NCI-H82 (cell line): ENCODE measurements at regions not wholly inside any gene's neighbourhood (a gene's known extent, or its start where the extent isn't known, plus 50 kb on each side); places are given as distances from the start of the nearest gene placed in this dataset.
A peak's percentile ranks its signal among the peaks of the same experiment; 100 is the strongest.

Source experiments
- DNase-seq: peaks from one replicate; lab custom pipeline; 2025; lab: John Stamatoyannopoulos, UW

DNA sequence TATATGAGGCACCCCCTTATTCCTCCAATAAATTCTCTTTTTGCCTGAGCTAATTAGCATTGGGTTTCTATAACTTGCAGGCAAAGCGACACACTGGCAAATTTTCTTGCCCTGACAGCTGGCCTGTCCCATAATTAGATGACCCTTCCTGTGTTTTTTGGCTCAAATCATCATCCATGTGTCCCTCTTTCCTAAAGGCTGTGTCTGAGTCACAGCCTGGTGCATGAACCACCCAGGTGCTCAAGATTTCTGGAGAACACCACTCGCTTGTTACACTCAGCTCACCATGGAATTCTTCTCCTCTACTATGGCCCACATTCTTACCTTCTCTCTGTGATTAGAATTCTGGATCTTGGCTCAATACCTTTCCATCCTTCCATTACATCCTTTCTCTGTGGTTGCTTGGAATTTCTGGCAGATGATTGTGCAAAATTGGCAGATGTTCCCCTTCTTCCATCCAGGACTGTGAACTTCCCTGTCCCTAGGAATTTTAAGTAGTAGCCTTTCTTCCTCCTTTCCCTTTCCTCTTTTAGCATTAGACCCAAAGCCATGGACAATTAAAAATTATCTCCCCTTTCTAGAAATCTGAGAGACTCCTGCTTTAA, 116.0 kb upstream of the ANKRD1 start:
- DNase-seq: no peak

DNA sequence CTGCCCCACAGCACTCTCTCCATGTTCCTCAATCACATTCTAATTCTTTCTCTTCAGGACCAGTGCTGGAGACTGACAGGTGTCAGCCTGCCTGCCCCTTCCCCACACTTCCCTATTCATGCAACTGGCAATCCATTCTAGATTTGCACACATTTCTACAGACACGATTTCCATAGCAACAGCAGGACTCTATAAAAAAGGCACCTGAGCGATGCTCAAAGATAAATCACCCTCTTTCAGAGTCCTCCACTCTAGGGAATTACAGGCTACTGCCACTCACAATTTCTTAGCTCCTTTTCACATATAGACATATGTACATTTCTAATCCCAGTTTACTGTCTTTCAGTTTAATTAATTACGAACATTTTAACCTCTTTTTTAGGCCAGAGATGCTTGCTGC, 118.1 kb upstream of the ANKRD1 start:
- no peak for DNase-seq

DNA sequence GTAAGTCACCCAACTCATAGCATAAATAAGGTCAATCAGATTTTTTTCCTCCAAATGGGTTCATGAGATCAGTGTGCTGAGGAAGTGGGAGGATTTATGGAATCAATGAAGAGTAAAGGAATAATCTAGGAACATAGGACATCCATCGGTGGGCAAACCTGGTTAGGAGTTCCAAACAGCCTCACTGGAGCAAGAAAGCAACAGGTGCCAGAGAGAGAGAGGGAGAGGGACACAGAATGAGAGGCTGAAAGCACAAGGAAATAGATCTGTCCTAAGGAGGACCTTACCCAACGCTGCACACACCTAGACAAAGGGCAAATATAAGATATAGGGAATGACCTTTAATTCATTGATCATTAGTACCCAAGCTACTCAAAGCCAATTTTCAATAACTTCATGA, 119.5 kb upstream of the ANKRD1 start:
- no peak for DNase-seq

DNA sequence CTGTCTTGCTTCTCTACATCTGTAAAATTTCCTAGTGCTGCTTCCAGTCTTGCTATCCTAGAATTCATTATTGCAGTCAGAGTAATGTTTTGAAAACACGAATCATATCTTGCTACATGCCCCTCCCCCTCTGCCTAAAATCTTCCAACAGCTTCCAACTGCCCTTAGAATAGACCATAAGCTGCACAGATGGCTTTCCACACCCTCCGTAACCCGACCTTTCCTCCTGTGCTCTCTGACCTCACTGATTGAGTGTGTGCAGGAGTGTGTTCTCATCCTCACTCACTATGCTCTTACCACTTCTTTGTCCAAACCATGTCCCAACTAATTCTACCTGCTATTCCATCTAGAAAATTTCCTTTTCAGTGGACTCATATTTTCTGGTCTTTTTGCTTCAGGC, 121.2 kb upstream of the ANKRD1 start:
- DNase-seq: peak; percentile 56

DNA sequence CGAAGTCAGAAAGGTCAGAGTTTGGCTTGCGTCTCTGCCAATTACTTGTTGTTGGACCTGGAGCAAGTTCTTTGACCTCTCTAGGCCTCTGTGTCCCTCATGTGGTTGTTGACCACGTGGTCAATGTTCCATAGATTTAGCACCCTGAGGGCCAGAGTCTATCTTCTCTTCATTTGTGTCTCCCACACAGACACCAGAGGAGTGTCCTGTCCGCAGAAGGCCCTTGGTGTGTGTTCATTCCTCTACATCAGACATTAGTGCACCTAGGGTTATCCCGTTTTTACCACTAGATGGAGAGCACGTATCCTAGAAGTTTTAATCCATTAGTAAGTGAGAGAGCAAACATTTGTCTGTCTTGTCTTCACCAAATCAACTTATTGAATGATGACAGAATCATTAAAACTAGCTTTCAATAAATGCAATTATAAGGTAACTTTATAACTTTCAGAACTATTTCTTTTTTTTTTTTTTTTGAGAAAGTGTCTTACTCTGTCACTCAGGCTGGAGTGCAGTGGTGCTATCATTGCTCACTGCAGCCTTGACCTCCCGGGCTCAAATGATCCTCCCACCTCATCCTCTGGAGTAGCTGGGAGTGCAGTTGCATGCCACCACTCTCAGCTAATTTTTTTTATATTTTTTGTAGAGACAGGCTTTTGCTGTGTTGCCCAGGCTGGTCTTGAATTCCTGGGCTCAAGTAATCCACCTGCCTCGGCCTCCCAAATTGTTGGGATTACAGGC, 122.5 kb upstream of the ANKRD1 start:
- DNase-seq: peak; percentile 68

DNA sequence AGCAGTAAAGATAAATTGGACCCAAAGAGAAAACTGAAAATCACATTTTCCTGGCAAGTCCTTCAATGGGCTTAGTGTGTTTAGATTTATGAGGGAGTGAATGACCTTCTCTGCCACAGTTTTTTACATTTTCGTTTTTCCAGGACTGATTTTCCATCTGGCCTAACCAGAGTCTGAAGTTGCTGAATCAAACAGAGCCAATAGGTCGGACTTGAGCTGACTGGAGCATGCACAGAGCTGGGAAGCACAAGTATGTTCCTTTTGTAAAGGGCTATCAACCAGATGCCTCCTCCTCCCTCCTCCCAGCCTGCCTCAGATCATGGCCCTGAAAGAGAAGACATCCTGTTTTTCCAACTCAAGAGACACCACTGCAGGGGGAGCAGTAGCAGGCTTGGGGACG, 126.0 kb upstream of the ANKRD1 start:
- DNase-seq: no peak

DNA sequence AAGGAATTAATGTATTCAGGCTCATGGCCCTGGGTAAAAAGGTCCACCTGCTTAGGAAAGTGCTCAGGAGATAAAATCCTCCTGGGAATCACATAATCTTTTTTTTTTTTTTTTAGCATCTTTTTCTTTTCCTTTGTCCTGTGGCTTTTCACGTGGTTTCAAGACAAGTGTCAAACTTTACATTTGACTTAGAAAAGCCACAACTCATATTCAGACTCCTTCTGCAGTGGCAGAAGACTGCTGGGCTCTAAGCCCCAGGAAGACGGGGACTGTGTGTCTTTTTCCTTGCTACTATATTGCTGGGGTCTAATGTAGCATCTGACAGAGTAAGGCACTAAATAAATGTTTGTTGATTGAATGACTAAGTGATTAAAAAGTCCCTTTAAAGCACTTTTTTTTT, 127.5 kb upstream of the ANKRD1 start:
- no peak for DNase-seq

DNA sequence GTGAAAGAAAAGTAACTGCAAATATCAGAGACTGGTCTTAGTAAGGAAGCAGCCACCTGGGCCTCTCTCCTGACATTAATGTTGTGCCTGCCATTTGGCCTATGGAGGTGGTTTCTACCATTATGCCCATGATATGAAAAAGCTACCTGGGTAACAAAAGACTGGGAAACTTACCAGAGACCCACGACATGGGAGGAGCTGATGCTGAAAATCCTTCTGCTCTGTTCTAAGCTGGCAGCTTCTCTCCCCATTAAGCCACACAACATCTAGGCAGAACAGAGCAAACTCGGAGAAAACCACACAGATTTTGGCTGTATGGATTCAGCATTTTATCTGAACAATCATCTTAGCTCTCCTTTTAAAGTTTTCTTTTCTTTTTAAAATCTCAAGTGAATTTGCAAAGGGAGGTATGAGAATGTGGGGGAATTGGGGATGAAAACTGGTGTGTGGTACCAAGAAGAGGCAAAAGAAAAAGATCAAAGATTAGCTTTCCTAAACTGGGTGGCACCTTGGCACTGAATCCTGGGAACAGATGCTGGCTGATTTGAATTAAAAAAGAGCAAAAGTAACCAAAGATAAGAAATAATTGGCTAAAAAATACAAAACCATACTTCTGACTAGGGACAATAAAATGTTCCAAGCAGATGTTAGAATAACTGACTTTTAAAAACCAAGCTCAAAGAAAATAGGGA, 128.6 kb upstream of the ANKRD1 start:
- no peak for DNase-seq

DNA sequence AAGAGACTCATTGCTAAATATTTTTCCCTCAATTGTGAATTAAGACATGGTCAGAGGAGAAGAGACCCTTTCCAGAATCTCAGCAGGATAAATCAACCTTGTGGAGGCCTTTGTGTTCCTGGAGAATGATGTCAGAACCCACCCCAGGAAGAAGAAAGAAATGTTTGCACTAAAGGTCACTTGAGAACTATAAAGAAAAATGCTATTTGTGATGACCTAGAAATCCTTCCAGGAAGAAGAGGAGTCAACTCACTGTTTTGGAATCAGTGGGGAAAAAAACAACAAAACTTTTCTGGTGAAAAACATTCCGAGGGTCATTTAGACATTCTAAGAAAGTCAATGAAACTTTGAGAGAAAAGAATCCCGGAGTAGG, 129.1 kb upstream of the ANKRD1 start:
- no peak for DNase-seq

DNA sequence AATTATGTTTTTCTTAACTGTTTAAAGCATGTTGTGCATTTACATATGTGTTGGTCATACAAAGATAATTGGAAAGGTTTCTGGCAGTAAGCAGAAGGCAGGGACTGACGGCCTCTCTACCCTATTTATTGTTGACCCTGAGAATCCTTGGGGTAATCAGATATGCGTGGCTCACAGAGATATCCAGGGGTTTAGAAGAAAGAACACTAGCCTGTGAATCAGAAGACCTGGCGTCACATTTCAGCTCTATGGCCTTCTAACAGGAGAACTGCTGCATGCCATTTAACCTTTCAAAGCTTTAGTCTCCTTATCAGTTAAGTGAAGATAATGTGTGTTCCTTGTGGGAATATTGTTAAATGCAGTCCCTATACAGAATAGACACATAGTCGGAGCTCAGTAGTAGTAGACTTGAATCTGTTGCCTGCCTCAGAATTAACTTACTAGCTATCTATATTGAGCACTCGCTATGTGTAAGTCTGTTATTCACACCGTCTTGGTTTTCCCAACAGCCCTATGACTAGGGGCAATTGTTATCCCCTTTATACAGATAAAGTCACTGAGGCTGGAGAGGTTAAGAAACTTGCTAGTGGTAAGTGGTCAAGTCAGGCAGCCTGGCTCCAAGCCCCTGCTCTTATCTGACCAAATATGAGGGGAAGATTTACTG, 129.6 kb upstream of the ANKRD1 start:
- no peak for DNase-seq

DNA sequence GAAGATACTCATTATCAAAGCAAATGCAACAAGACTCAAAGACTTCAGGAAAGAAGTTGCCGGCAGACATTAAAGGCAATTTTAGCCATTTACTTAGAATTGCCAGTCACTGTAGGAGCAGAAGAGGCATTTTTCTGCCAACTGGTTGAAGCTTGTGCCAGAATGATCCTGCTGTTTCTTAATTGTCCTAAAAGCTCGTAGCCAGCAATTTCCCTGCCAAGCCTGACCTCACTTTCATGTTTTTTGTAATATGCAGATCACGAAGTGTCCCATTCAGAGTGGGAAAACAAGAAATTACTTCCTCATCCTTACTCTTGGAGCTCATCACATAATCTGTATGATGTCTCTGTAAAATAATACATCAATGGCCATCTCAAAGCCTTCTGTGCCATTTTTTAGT, 130.9 kb upstream of the ANKRD1 start:
- DNase-seq: no peak

DNA sequence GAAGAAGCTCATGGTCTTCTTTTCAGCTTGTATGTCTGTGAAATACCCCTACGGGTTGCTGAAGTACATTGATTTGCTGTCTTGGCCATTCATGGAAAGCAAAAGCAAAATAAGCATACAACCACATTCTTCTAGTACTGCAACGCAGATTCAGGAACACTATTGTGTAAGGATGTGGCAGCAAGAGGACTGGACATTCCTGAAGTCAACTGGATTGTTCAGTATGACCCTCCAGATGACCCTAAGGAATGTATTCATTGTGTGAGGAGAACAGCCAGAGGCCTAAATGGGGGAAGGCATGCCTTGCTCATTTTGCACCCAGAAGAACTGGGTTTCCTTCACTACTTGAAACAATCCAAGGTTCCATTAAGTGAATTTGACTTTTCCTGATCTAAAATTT, 133.4 kb upstream of the ANKRD1 start:
- DNase-seq: no peak

DNA sequence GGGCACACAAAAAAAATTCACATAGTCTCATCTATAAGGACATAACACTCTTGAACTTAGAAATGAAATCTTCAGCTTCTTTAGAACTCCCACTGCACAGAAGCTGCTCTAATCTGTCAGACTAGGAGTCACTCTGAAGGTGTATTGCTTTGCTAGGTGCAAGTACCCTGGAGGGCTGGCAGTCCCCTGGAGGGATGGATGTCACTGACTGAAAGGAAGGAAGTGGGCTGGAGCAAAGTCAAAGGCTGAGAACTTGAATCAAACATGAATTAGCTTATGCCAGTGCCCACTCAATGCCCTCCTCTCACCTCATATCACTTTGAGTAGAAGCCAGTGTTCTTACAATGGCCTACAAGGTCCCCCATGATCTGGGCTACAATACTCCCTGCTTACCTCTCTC, 140.3 kb upstream of the ANKRD1 start:
- no peak for DNase-seq

DNA sequence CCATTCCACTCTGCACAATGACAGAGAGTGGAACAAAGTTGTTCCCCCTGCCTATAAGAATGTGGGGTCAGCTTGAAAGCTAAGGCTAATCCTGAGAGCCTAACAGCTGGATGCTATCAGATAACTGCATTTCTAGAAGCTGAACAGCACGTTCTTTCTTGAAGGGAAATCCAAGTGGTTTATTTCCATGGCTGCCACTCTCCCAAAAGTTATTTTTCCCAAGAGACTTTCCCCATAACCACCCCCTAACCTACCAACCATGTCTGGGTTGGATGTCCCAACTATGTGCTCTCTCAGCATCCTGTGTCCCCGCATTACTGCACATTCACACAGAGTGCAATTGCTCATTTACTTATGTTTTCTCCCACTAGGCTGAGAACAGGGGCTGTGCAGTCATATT, 140.7 kb upstream of the ANKRD1 start:
- peak; percentile 33 for DNase-seq

DNA sequence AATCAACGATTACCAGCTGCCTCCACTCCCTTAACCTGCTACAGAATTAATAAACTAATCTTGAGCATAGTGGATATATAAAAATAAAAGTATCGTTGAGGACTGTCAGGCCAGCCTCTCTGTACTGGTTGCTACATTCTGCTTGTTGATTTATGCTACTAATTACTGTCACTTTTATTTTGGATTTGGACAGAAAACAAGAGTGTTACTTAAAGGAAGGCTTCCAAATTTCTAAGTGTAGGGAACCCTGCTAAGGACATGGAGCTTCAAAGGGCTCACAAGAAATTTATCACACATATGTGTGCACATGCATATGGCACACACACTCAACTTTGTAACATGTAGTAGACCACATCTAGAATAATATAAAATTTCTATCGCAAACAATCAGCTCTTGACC, 141.2 kb upstream of the ANKRD1 start:
- no peak for DNase-seq

DNA sequence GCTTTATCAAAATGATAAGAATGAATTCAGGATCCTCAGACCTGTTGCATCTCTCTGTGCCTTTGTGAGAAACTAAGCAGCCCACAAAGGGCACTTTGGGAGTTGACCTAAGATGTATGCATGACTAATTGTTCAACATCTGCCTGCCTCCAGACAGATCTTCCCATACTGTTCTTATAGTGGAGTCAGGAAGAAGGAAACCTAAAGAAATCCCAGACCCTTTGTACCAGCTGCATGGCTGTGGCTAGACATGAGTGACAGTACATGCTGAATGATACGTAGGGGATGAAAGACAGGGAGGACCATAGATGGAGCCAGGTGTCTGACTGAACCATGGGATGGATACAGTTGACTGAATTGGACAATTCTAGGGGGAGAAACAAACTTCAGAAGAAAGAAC, 148.7 kb upstream of the PCGF5 start:
- no peak for DNase-seq

DNA sequence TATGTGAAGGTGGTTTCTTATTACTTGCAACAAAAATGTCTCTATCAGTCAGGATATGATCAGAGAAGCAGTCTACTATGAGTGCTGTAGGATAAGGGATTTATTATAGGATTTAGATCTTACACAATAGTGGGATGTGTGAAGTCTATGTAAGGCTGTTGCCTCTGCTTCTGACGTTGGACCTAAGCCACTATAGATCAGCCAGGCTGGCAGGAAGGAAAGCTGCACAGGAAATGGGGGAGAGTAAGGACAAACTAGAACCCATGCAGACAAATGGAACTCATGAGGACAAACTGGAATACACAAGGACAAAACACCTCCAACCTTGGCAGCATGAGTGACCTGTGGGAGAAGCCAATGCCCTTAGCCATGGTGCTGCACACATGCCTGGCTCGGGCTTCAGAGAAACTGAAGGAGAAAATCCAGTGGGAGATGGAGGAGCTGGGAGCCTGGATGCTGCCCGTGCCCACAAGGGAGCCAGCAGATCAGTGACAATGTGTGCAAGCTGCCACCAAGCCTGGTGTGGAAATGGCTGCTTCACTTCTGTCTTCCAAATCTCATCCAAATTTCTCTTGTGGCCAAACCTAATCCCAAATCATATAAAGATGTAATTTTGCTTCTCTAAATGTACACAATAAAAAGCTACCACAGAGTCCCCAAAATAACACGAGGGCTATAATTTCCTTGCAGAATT, 147.0 kb upstream of the PCGF5 start:
- DNase-seq: no peak

DNA sequence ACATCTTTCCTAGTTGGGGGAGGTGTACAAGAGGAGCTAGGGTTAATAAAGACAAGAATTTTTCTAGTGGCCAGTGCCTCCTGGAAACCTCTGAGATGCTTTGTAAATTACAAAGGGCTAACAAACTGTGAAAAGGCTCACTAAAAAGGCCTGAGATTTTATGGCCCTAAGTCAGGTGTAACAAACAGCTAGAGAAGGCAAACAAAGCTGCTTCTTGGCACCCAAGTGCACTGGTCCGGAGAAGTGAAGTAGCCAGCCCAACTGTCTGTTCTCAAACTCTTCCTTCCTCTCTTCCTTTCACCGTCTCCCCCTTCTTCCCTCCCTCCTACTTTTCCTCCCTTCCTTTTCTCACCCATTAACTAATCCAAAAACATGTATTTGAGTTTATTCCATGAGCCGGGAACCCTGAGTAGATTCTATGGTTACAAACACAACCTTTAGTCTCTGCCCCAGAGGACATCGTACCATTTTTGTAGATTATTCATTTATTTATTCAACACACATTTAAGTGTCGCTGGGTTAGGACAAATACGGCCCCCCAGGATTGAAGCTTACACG, 143.4 kb upstream of the PCGF5 start:
- DNase-seq: no peak

DNA sequence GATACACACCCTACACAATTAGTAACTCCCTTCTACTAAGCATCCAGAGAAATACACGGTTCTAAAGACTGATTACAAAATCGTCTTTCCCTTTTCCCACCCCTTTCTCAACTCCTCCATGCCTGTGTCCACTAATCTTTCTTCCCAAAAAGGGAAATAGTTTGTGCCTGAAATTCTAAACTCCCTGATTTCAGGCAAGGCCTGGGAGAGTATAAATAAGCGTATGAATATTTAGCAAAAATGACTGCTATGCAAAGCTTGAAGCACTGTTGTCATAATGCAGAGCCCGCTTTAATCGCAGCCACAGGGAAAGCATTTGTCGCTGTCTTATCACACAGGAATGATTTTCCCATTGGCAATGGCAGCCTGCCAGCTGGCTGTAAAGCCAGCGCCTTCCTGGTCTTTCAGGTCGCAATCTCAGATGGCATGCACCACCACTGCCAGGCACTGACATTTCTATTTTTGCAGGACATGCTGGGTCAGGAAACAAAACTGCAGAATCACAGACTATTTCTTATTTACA, 142.9 kb upstream of the PCGF5 start:
- DNase-seq: peak; percentile 20

DNA sequence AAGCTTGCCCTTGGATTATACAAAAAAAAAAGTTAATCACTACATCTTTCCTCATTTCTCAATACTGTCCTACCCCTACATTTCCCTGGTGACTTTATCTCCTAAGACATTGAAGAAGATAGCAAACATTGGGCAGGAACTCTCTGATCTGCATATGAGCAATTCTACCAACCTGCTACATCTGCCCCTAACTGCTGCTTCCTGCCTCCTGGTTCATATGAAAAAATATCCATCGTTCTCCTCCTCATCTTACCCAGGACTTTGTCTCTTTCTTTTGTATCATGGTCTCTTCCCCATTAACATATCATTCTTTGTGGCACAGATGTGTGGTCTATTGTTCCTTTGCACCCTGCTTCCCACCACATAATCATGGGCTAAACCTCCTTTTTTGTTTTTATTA, 139.7 kb upstream of the PCGF5 start:
- no peak for DNase-seq

DNA sequence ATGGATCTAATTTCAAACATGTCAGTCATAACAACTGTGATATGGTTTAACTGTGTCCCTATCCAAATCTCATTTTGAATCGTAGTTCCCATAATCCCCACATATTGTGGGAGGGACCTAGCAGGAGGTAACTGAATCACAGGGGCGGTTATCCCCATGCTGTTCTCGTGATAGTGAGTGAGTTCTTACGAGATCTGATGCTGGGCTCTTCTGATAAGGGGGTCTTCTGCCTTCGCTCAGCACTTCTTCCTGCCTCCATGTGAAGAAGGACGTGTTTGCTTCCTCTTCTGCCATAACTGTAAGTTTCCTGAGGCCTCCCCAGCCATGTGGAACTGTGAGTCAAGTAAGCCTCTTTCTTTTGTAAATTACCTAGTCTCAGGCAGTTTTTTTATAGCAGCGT, 138.0 kb upstream of the PCGF5 start:
- DNase-seq: no peak
